WTC11 (cell line): ENCODE measurements at regions not wholly inside any gene's neighbourhood (a gene's known extent, or its start where the extent isn't known, plus 50 kb on each side); places are given as distances from the start of the nearest gene placed in this dataset.

Source experiments
- ELF4 ChIP-seq: sonication (generic); formaldehyde crosslinking; IDR thresholded peaks from 2 replicates; pipeline ENCODE4 v1.8.1; 2022; ENCODE audit warnings: low read depth, mild to moderate bottlenecking, moderate library complexity, missing genetic modification reagents
- GABPB1 ChIP-seq: sonication (generic); formaldehyde crosslinking; IDR thresholded peaks from 2 replicates; pipeline ENCODE4 v1.8.1; 2023; ENCODE audit warnings: mild to moderate bottlenecking, missing genetic modification reagents
- JAZF1 ChIP-seq: fragments of 250-450 bp; sonication (Bioruptor Pico); IDR thresholded peaks from 2 replicates; pipeline ENCODE4 v1.9.0; 2021; ENCODE audit warnings: moderate library complexity, mild to moderate bottlenecking, inconsistent platforms
- ZNF138 ChIP-seq: sonication (generic); formaldehyde crosslinking; conservative IDR thresholded peaks from 2 replicates; pipeline ENCODE4 v1.8.1; 2022; ENCODE audit warnings: mild to moderate bottlenecking, moderate library complexity, missing genetic modification reagents
- TF ChIP-seq, protein P1 (sequence below): fragments of 250-450 bp; sonication (Bioruptor Pico); IDR thresholded peaks from 2 replicates; pipeline ENCODE4 v1.9.0; 2021; ENCODE audit warnings: mild to moderate bottlenecking, borderline replicate concordance
- TF ChIP-seq, protein P2 (sequence below): sonication (generic); formaldehyde crosslinking; IDR thresholded peaks from 2 replicates; pipeline ENCODE4 v1.8.1; 2023; ENCODE audit warnings: mild to moderate bottlenecking, missing genetic modification reagents
- TF ChIP-seq, protein P3 (sequence below): fragments of 250-450 bp; sonication (Bioruptor Pico); IDR thresholded peaks from 2 replicates; pipeline ENCODE4 v2.1.2; 2022; ENCODE audit warnings: mild to moderate bottlenecking, moderate library complexity
- TF ChIP-seq, protein P4 (sequence below): sonication (generic); formaldehyde crosslinking; IDR thresholded peaks from 2 replicates; pipeline ENCODE4 v1.8.0; 2022; ENCODE audit warnings: mild to moderate bottlenecking, missing genetic modification reagents
- TF ChIP-seq, protein P5 (sequence below): sonication (generic); formaldehyde crosslinking; IDR thresholded peaks from 2 replicates; pipeline ENCODE4 v1.8.1; 2022; ENCODE audit warnings: missing genetic modification reagents, borderline replicate concordance
- TF ChIP-seq, protein P6 (sequence below): sonication (generic); formaldehyde crosslinking; IDR thresholded peaks from 2 replicates; pipeline ENCODE4 v1.8.0; 2022; ENCODE audit warnings: mild to moderate bottlenecking, missing genetic modification reagents
- TF ChIP-seq, protein P7 (sequence below): sonication (generic); formaldehyde crosslinking; conservative IDR thresholded peaks from 2 replicates; pipeline ENCODE4 v1.8.1; 2023; ENCODE audit warnings: mild to moderate bottlenecking, low read depth, missing genetic modification reagents, moderate library complexity

DNA sequence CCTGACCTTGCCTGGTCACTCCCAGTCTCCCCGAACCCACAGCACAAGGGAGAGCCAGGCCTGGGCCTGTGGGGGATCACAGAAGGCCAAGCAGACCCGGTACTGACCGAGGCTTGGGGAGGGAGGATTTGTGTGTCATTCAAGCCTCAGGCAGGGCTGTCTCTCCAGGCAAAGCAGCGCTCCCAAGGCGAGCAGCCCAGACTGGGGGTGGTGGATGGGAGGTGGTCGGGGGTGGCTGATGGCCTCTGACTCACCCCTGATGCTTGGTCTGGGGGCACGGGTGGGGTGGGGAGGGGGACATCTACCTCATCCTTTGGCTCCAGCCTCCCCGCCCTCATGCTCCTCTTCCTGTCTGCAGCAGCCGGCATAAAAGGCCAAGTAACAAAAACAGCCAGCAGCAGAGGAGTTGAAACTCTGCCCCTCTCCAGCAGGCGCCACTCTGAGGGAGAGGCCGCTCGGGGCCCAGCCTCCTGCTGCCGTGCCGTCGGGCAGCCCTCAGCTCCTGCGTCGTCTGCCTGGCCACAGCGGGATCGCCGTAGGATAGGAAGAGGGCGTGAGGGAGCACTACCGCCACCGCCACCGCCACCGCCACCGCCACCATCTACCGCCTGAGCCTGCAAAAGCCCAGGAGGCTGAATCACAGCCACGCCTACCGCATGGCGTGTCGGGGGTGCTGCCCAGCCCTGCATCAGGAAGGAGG, 166.0 kb downstream of the OLFM1 start (continued):
- TF ChIP-seq, protein P1, sequence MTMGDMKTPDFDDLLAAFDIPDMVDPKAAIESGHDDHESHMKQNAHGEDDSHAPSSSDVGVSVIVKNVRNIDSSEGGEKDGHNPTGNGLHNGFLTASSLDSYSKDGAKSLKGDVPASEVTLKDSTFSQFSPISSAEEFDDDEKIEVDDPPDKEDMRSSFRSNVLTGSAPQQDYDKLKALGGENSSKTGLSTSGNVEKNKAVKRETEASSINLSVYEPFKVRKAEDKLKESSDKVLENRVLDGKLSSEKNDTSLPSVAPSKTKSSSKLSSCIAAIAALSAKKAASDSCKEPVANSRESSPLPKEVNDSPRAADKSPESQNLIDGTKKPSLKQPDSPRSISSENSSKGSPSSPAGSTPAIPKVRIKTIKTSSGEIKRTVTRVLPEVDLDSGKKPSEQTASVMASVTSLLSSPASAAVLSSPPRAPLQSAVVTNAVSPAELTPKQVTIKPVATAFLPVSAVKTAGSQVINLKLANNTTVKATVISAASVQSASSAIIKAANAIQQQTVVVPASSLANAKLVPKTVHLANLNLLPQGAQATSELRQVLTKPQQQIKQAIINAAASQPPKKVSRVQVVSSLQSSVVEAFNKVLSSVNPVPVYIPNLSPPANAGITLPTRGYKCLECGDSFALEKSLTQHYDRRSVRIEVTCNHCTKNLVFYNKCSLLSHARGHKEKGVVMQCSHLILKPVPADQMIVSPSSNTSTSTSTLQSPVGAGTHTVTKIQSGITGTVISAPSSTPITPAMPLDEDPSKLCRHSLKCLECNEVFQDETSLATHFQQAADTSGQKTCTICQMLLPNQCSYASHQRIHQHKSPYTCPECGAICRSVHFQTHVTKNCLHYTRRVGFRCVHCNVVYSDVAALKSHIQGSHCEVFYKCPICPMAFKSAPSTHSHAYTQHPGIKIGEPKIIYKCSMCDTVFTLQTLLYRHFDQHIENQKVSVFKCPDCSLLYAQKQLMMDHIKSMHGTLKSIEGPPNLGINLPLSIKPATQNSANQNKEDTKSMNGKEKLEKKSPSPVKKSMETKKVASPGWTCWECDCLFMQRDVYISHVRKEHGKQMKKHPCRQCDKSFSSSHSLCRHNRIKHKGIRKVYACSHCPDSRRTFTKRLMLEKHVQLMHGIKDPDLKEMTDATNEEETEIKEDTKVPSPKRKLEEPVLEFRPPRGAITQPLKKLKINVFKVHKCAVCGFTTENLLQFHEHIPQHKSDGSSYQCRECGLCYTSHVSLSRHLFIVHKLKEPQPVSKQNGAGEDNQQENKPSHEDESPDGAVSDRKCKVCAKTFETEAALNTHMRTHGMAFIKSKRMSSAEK (CRISPR knock-in tag) = no peak
- TF ChIP-seq, protein P2, sequence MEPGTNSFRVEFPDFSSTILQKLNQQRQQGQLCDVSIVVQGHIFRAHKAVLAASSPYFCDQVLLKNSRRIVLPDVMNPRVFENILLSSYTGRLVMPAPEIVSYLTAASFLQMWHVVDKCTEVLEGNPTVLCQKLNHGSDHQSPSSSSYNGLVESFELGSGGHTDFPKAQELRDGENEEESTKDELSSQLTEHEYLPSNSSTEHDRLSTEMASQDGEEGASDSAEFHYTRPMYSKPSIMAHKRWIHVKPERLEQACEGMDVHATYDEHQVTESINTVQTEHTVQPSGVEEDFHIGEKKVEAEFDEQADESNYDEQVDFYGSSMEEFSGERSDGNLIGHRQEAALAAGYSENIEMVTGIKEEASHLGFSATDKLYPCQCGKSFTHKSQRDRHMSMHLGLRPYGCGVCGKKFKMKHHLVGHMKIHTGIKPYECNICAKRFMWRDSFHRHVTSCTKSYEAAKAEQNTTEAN = 0 out of 2 replicates have a peak, but pooled peaks have one; percentile 33
- no peak for TF ChIP-seq JAZF1
- TF ChIP-seq, protein P3, sequence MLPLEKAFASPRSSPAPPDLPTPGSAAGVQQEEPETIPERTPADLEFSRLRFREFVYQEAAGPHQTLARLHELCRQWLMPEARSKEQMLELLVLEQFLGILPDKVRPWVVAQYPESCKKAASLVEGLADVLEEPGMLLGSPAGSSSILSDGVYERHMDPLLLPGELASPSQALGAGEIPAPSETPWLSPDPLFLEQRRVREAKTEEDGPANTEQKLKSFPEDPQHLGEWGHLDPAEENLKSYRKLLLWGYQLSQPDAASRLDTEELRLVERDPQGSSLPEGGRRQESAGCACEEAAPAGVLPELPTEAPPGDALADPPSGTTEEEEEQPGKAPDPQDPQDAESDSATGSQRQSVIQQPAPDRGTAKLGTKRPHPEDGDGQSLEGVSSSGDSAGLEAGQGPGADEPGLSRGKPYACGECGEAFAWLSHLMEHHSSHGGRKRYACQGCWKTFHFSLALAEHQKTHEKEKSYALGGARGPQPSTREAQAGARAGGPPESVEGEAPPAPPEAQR (CRISPR knock-in tag) = no peak
- TF ChIP-seq, protein P4, sequence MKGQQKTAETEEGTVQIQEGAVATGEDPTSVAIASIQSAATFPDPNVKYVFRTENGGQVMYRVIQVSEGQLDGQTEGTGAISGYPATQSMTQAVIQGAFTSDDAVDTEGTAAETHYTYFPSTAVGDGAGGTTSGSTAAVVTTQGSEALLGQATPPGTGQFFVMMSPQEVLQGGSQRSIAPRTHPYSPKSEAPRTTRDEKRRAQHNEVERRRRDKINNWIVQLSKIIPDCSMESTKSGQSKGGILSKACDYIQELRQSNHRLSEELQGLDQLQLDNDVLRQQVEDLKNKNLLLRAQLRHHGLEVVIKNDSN (CRISPR knock-in tag) = no peak
- TF ChIP-seq ZNF138 (CRISPR knock-in tag) = no peak
- TF ChIP-seq, protein P5, sequence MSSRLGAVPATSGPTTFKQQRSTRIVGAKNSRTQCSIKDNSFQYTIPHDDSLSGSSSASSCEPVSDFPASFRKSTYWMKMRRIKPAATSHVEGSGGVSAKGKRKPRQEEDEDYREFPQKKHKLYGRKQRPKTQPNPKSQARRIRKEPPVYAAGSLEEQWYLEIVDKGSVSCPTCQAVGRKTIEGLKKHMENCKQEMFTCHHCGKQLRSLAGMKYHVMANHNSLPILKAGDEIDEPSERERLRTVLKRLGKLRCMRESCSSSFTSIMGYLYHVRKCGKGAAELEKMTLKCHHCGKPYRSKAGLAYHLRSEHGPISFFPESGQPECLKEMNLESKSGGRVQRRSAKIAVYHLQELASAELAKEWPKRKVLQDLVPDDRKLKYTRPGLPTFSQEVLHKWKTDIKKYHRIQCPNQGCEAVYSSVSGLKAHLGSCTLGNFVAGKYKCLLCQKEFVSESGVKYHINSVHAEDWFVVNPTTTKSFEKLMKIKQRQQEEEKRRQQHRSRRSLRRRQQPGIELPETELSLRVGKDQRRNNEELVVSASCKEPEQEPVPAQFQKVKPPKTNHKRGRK (CRISPR knock-in tag) = no peak
- TF ChIP-seq GABPB1 (CRISPR knock-in tag) = no peak
- TF ChIP-seq, protein P6, sequence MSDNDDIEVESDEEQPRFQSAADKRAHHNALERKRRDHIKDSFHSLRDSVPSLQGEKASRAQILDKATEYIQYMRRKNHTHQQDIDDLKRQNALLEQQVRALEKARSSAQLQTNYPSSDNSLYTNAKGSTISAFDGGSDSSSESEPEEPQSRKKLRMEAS (CRISPR knock-in tag) = peak; percentile 74
- TF ChIP-seq, protein P7, sequence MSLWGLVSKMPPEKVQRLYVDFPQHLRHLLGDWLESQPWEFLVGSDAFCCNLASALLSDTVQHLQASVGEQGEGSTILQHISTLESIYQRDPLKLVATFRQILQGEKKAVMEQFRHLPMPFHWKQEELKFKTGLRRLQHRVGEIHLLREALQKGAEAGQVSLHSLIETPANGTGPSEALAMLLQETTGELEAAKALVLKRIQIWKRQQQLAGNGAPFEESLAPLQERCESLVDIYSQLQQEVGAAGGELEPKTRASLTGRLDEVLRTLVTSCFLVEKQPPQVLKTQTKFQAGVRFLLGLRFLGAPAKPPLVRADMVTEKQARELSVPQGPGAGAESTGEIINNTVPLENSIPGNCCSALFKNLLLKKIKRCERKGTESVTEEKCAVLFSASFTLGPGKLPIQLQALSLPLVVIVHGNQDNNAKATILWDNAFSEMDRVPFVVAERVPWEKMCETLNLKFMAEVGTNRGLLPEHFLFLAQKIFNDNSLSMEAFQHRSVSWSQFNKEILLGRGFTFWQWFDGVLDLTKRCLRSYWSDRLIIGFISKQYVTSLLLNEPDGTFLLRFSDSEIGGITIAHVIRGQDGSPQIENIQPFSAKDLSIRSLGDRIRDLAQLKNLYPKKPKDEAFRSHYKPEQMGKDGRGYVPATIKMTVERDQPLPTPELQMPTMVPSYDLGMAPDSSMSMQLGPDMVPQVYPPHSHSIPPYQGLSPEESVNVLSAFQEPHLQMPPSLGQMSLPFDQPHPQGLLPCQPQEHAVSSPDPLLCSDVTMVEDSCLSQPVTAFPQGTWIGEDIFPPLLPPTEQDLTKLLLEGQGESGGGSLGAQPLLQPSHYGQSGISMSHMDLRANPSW (CRISPR knock-in tag) = no peak
- TF ChIP-seq ELF4 (CRISPR knock-in tag) = no peak
